IMR-90 (cell line): ENCODE measurements at regions not wholly inside any gene's neighbourhood (a gene's known extent, or its start where the extent isn't known, plus 50 kb on each side); places are given as distances from the start of the nearest gene placed in this dataset.

Experiments
- ATAC-seq: fragments of 200-7000 bp; cut with Tn5 transposase; 2 replicates; pipeline ENCODE4 v1.9.1; 2020; ENCODE audit warnings: low read depth, mild to moderate bottlenecking, moderate library complexity
- BruUV-seq: library from RNA; stranded (reverse); fragments of 400-500 nt; replicated peaks from 2 replicates; lab custom pipeline; 2021; lab: Mats Ljungman, UMichigan
- CTCF ChIA-PET: fragments of 300-600 bp; formaldehyde crosslinking; extraction: SDS; loops from one replicate; lab custom pipeline; 2021; ENCODE audit warnings: antibody characterized with exemption; lab: Yijun Ruan, JAX
- POLR2A ChIA-PET: fragments of 300-600 bp; sonication (Branson Sonifier 250); formaldehyde crosslinking; loops from one replicate; lab custom pipeline; 2022; ENCODE audit warnings: antibody characterized with exemption; ENCODE audit not compliant: unreplicated experiment; lab: Charles Lee
- DNase-seq: peaks from one replicate; pipeline ENCODE4 v3.0.0; 2013
- H2AFZ ChIP-seq: replicated peaks from 2 replicates; pipeline ENCODE3; 2013; ENCODE audit warnings: low read length, mild to moderate bottlenecking; ENCODE audit not compliant: poor library complexity
- H2AK5ac ChIP-seq: 2 replicates; pipeline ENCODE4 v1.6.1; 2013; ENCODE audit warnings: low read depth, low read length, inconsistent platforms
- H2AK9ac ChIP-seq: replicated peaks from 2 replicates; pipeline ENCODE3; 2013; ENCODE audit warnings: mild to moderate bottlenecking, low read depth, low read length, moderate library complexity; ENCODE audit not compliant: poor library complexity
- H2BK120ac ChIP-seq: 2 replicates; pipeline ENCODE4 v1.6.1; 2013; ENCODE audit warnings: low read depth, low read length, inconsistent platforms
- H2BK15ac ChIP-seq: 3 replicates; pipeline ENCODE4 v1.6.1; 2013; ENCODE audit warnings: low read depth, low read length, inconsistent platforms
- H2BK20ac ChIP-seq: 2 replicates; pipeline ENCODE4 v1.6.1; 2013; ENCODE audit warnings: low read depth, mild to moderate bottlenecking, inconsistent platforms, low read length, moderate library complexity
- H2BK5ac ChIP-seq: 2 replicates; pipeline ENCODE4 v1.6.1; 2013; ENCODE audit warnings: mild to moderate bottlenecking, low read depth, low read length, inconsistent platforms; ENCODE audit not compliant: poor library complexity, severe bottlenecking
- H3K14ac ChIP-seq: replicated peaks from 2 replicates; pipeline ENCODE4 v1.6.1; 2013; ENCODE audit warnings: low read depth, low read length, inconsistent platforms
- H3K18ac ChIP-seq: 2 replicates; pipeline ENCODE4 v1.6.1; 2013; ENCODE audit warnings: low read depth, low read length, control low read depth
- H3K23ac ChIP-seq: 2 replicates; pipeline ENCODE4 v1.6.1; 2013; ENCODE audit warnings: low read depth, low read length, inconsistent platforms
- H3K27ac ChIP-seq: 2 replicates; pipeline ENCODE4 v1.5.1; 2013; ENCODE audit warnings: mild to moderate bottlenecking, control low read depth, low read length; ENCODE audit not compliant: insufficient read depth
- H3K27me3 ChIP-seq: 2 replicates; pipeline ENCODE4 v1.6.1; 2013; ENCODE audit warnings: low read length; ENCODE audit not compliant: control insufficient read depth, insufficient read depth
- H3K36me3 ChIP-seq: 2 replicates; pipeline ENCODE4 v1.6.1; 2013; ENCODE audit warnings: low read length, mixed read lengths; ENCODE audit not compliant: control insufficient read depth, insufficient read depth
- H3K4ac ChIP-seq: 2 replicates; pipeline ENCODE4 v1.6.1; 2013; ENCODE audit warnings: low read depth, low read length, inconsistent platforms
- H3K4me1 ChIP-seq: 2 replicates; pipeline ENCODE4 v1.6.1; 2013; ENCODE audit warnings: low read length, mixed read lengths; ENCODE audit not compliant: control insufficient read depth, insufficient read depth
- H3K4me2 ChIP-seq: 2 replicates; pipeline ENCODE4 v1.6.1; 2013; ENCODE audit warnings: low read depth, mild to moderate bottlenecking, control low read depth, low read length, moderate library complexity
- H3K4me3 ChIP-seq: 2 replicates; pipeline ENCODE4 v1.5.1; 2013; ENCODE audit warnings: low read depth, mild to moderate bottlenecking, control low read depth, low read length, moderate library complexity; ENCODE audit not compliant: insufficient read depth
- H3K56ac ChIP-seq: 2 replicates; pipeline ENCODE4 v1.6.1; 2013; ENCODE audit warnings: low read length, inconsistent platforms; ENCODE audit not compliant: insufficient read depth; ENCODE audit errors: extremely low read depth
- H3K79me1 ChIP-seq, 2 experiments: 2 replicates each; pipeline ENCODE4 v1.6.1; 2013; ENCODE audit warnings: low read length in 2 of 2, inconsistent platforms in 1 of 2, low read depth in 1 of 2
- H3K9ac ChIP-seq: 2 replicates; pipeline ENCODE4 v1.6.1; 2013; ENCODE audit warnings: low read depth, low read length, control low read depth
- H3K9me1 ChIP-seq: 2 replicates; pipeline ENCODE4 v1.6.1; 2013; ENCODE audit warnings: low read length, inconsistent platforms; ENCODE audit not compliant: insufficient read depth
- H3K9me3 ChIP-seq: 2 replicates; pipeline ENCODE4 v1.6.1; 2013; ENCODE audit warnings: low read length; ENCODE audit not compliant: control insufficient read depth, insufficient read depth
- H4K20me1 ChIP-seq: 2 replicates; pipeline ENCODE4 v1.6.1; 2013; ENCODE audit warnings: low read length, inconsistent platforms; ENCODE audit not compliant: insufficient read depth
- H4K5ac ChIP-seq: 2 replicates; pipeline ENCODE4 v1.6.1; 2013; ENCODE audit warnings: mild to moderate bottlenecking, low read depth, low read length, control low read depth
- H4K8ac ChIP-seq, 2 experiments: 2 replicates each; pipeline ENCODE4 v1.6.1; 2013; ENCODE audit warnings: low read depth in 2 of 2, low read length in 2 of 2, control low read depth in 1 of 2, inconsistent platforms in 1 of 2
- H4K91ac ChIP-seq: 2 replicates; pipeline ENCODE4 v1.6.1; 2013; ENCODE audit warnings: low read depth, low read length, inconsistent platforms; ENCODE audit not compliant: insufficient read depth
- BHLHE40 ChIP-seq: fragments of 150-350 bp; IDR thresholded peaks from 2 replicates; pipeline ENCODE4 v1.6.1; 2016; ENCODE audit warnings: mild to moderate bottlenecking, low read depth, low read length
- CEBPB ChIP-seq: IDR thresholded peaks from 2 replicates; pipeline ENCODE4 v1.6.1; 2012; ENCODE audit warnings: low read depth, low read length, improper control_type of control experiment
- CHD1 ChIP-seq: IDR thresholded peaks from 2 replicates; pipeline ENCODE4 v1.6.1; 2012; ENCODE audit warnings: low read depth, low read length, improper control_type of control experiment
- ELK1 ChIP-seq: fragments of 150-350 bp; IDR thresholded peaks from 2 replicates; pipeline ENCODE4 v1.6.1; 2016; ENCODE audit warnings: low read depth, mild to moderate bottlenecking, low read length, moderate library complexity, borderline replicate concordance
- FOS ChIP-seq: fragments of 150-350 bp; IDR thresholded peaks from 2 replicates; pipeline ENCODE4 v1.6.1; 2016; ENCODE audit warnings: low read depth, low read length
- MXI1 ChIP-seq: IDR thresholded peaks from 2 replicates; pipeline ENCODE4 v1.6.1; 2012; ENCODE audit warnings: low read depth, mild to moderate bottlenecking, low read length, moderate library complexity, borderline replicate concordance
- NFE2L2 ChIP-seq: fragments of 150-350 bp; IDR thresholded peaks from 2 replicates; pipeline ENCODE4 v1.6.1; 2016; ENCODE audit warnings: low read depth, mild to moderate bottlenecking, low read length
- RAD21 ChIP-seq: IDR thresholded peaks from 2 replicates; pipeline ENCODE4 v1.6.1; 2012; ENCODE audit warnings: low read length, improper control_type of control experiment
- RCOR1 ChIP-seq: IDR thresholded peaks from 2 replicates; pipeline ENCODE4 v1.6.1; 2012; ENCODE audit warnings: mild to moderate bottlenecking, low read length, improper control_type of control experiment; ENCODE audit not compliant: insufficient replicate concordance
- RFX5 ChIP-seq: IDR thresholded peaks from 2 replicates; pipeline ENCODE4 v1.8.0; 2012; ENCODE audit warnings: low read depth, mild to moderate bottlenecking, low read length, moderate library complexity
- SMC3 ChIP-seq: fragments of 150-350 bp; IDR thresholded peaks from 2 replicates; pipeline ENCODE4 v1.6.1; 2016; ENCODE audit warnings: low read depth, mild to moderate bottlenecking, antibody characterized with exemption, low read length, moderate library complexity
- WGBS, 2 experiments: methylation state at CpG; one replicate each; pipeline versions ENCODE4 v1.1.5 to v1.1.7; 2013; ENCODE audit warnings: missing lambda C conversion rate in 2 of 2; ENCODE audit not compliant: insufficient read length in 1 of 2; ENCODE audit errors: extremely low coverage in 2 of 2; 5-methylcytosine and 5-hydroxymethylcytosine counted together
- dilution Hi-C: fragments of 300-500 bp; cut with HindIII; formaldehyde crosslinking; loops from one replicate; pipeline ENCODE4 v1.14.3; 2018; ENCODE audit warnings: low sequenced_read_pairs; ENCODE audit not compliant: unreplicated experiment
- in situ Hi-C: fragments of 300-500 bp; cut with MboI; formaldehyde crosslinking; loops from 3 replicates; pipeline ENCODE4 v1.14.3; 2019; ENCODE audit warnings: low sequenced_read_pairs, inconsistent platforms, mixed read lengths
- intact Hi-C: fragments of 100-400 bp; cut with micrococcal nuclease; formaldehyde crosslinking; loops from 2 replicates; pipeline ENCODE4 v1.10.0; 2022
- TF ChIP-seq, protein P1 (sequence below): fragments of 150-350 bp; IDR thresholded peaks from 2 replicates; pipeline ENCODE4 v1.6.1; 2017; ENCODE audit warnings: mild to moderate bottlenecking, antibody characterized with exemption, low read length, low read depth
- TF ChIP-seq, protein P2 (sequence below): conservative IDR thresholded peaks from 2 replicates; pipeline ENCODE4 v1.5.1; 2012; ENCODE audit warnings: mild to moderate bottlenecking, low read depth, low read length, improper control_type of control experiment

- TF ChIP-seq MXI1 (no peak), RFX5 (no peak), CEBPB (no peak), ELK1 (no peak), SMC3 (no peak), BHLHE40 (no peak), NFE2L2 (no peak), CHD1 (no peak), RCOR1 (no peak), FOS (no peak), RAD21 (no peak)
- TF ChIP-seq, protein P1, sequence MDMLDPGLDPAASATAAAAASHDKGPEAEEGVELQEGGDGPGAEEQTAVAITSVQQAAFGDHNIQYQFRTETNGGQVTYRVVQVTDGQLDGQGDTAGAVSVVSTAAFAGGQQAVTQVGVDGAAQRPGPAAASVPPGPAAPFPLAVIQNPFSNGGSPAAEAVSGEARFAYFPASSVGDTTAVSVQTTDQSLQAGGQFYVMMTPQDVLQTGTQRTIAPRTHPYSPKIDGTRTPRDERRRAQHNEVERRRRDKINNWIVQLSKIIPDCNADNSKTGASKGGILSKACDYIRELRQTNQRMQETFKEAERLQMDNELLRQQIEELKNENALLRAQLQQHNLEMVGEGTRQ, result no peak
- TF ChIP-seq, protein P2, sequence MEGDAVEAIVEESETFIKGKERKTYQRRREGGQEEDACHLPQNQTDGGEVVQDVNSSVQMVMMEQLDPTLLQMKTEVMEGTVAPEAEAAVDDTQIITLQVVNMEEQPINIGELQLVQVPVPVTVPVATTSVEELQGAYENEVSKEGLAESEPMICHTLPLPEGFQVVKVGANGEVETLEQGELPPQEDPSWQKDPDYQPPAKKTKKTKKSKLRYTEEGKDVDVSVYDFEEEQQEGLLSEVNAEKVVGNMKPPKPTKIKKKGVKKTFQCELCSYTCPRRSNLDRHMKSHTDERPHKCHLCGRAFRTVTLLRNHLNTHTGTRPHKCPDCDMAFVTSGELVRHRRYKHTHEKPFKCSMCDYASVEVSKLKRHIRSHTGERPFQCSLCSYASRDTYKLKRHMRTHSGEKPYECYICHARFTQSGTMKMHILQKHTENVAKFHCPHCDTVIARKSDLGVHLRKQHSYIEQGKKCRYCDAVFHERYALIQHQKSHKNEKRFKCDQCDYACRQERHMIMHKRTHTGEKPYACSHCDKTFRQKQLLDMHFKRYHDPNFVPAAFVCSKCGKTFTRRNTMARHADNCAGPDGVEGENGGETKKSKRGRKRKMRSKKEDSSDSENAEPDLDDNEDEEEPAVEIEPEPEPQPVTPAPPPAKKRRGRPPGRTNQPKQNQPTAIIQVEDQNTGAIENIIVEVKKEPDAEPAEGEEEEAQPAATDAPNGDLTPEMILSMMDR, result no peak
- CTCF ChIA-PET, result no interaction called here
- Histone ChIP-seq H4K91ac (no peak overlapping the region), H3K4ac (no peak overlapping the region), H2BK5ac (no peak overlapping the region), H3K27me3 (no peaks in the 10 kb centered on the region), H3K9me1 (no peaks in the 10 kb centered on the region), H2BK120ac (no peak overlapping the region), H3K4me1 (no peaks in the 10 kb centered on the region), H3K27ac (no peak overlapping the region), H3K18ac (no peak overlapping the region), H2AK5ac (no peak overlapping the region), H3K4me2 (no peak overlapping the region), H2BK20ac (no peak overlapping the region), H4K8ac (no peak overlapping the region), H3K4me3 (no peak overlapping the region), H2AFZ (no peak overlapping the region), H4K20me1 (no peaks in the 10 kb centered on the region), H2BK15ac (no peak overlapping the region), H3K9ac (no peak overlapping the region), H3K56ac (no peak overlapping the region), H4K5ac (no peak overlapping the region), H3K36me3 (no peaks in the 10 kb centered on the region), H3K79me1 (no peaks in the 10 kb centered on the region), H3K14ac (no peak overlapping the region), H2AK9ac (no peak overlapping the region), H3K23ac (no peak overlapping the region), H3K9me3 (peaks cover 16% of the 10 kb centered on the region)
- no CpG with 5 or more reads among the region's 3 CpGs for WGBS, 2 experiments
- dilution Hi-C loops, result no loop called here
- in situ Hi-C loops, result no loop called here
- ATAC-seq (no peak), DNase-seq (no peak)
- no TSS peak for BruUV-seq
- intact Hi-C loops, result no loop called here
- POLR2A ChIA-PET, result no interaction called here
These were observed 477.7 kb downstream of the BTBD3 start for GRCh38 chr20:12395353-12395752.
